PFSK-1 (cell line): ENCODE measurements at regions not wholly inside any gene's neighbourhood (a gene's known extent, or its start where the extent isn't known, plus 50 kb on each side); places are given as distances from the start of the nearest gene placed in this dataset.

Experiments used
- FOXP2 ChIP-seq: optimal IDR thresholded peaks from 2 replicates; pipeline ENCODE3; 2011; ENCODE audit warnings: borderline replicate concordance, control low read depth, inconsistent platforms; ENCODE audit not compliant: insufficient read depth; ENCODE audit errors: extremely low read length, extremely low read depth
- POLR2AphosphoS5 ChIP-seq: IDR thresholded peaks from 2 replicates; pipeline ENCODE4 v1.6.1; 2012; ENCODE audit warnings: low read depth, mild to moderate bottlenecking, control low read depth, low read length, moderate library complexity
- REST ChIP-seq, 2 experiments: IDR thresholded peaks; 2 replicates each; pipeline versions ENCODE4 v1.6.1 to v1.8.0; 2011 to 2012; ENCODE audit warnings: low read depth in 2 of 2, low read length in 2 of 2, control low read depth in 1 of 2, inconsistent platforms in 1 of 2, mild to moderate bottlenecking in 1 of 2, moderate library complexity in 1 of 2; ENCODE audit not compliant: insufficient read depth in 1 of 2
- SIN3A ChIP-seq: IDR thresholded peaks from 2 replicates; pipeline ENCODE4 v1.6.1; 2012; ENCODE audit warnings: mild to moderate bottlenecking, low read length, moderate library complexity, borderline replicate concordance; ENCODE audit not compliant: insufficient read depth
- TAF1 ChIP-seq: IDR thresholded peaks from 2 replicates; pipeline ENCODE4 v1.6.1; 2012; ENCODE audit warnings: low read length, control low read depth, borderline replicate concordance; ENCODE audit not compliant: insufficient read depth

- TF ChIP-seq REST (IDR thresholded peaks at IDR 0.05; ENCODE audit: insufficient read depth in 1 of 2, low read depth in 2 of 2, low read length in 2 of 2) (no peak), SIN3A (no peak), POLR2AphosphoS5 (no peak), FOXP2 (no peak), TAF1 (no peak)
Observed at GRCh38 chr7:125279961-125280360, 350.3 kb upstream of the POT1 start.

- TF ChIP-seq POLR2AphosphoS5 (no peak), SIN3A (no peak), FOXP2 (no peak), TAF1 (no peak), REST (IDR thresholded peaks at IDR 0.05; ENCODE audit: insufficient read depth in 1 of 2, low read depth in 2 of 2, low read length in 2 of 2) (no peak)
Observed at GRCh38 chr7:125278318-125278717, 348.7 kb upstream of the POT1 start.

GRCh38 chr7:125257617-125258016, 328.0 kb upstream of the POT1 start:
- TF ChIP-seq REST (IDR thresholded peaks at IDR 0.05; ENCODE audit: insufficient read depth in 1 of 2, low read depth in 2 of 2, low read length in 2 of 2) (no peak), TAF1 (no peak), POLR2AphosphoS5 (no peak), SIN3A (no peak), FOXP2 (no peak)

- TF ChIP-seq FOXP2 (no peak), POLR2AphosphoS5 (no peak), REST (IDR thresholded peaks at IDR 0.05; ENCODE audit: insufficient read depth in 1 of 2, low read depth in 2 of 2, low read length in 2 of 2) (no peak), TAF1 (no peak), SIN3A (no peak)
Observed at GRCh38 chr7:125256446-125256845, 326.8 kb upstream of the POT1 start.

- no peak for TF ChIP-seq POLR2AphosphoS5
- TF ChIP-seq SIN3A, result no peak
- no peak for TF ChIP-seq FOXP2
- no peak for TF ChIP-seq REST (IDR thresholded peaks at IDR 0.05; ENCODE audit: insufficient read depth in 1 of 2, low read depth in 2 of 2, low read length in 2 of 2)
- no peak for TF ChIP-seq TAF1
Observed at GRCh38 chr7:125255810-125256209, 326.2 kb upstream of the POT1 start.
